KMS-11 (cell line): ENCODE measurements at regions not wholly inside any gene's neighbourhood (a gene's known extent, or its start where the extent isn't known, plus 50 kb on each side); places are given as distances from the start of the nearest gene placed in this dataset.

Experiments used
- H2AFZ ChIP-seq: fragments of 200-600 bp; sonication (generic); 2 replicates; pipeline ENCODE4 v1.6.1; 2016; ENCODE audit warnings: antibody characterized with exemption, mixed run types, low read depth
- H3K27ac ChIP-seq: fragments of 200-600 bp; sonication (generic); 2 replicates; pipeline ENCODE4 v1.6.1; 2016; ENCODE audit warnings: mild to moderate bottlenecking, mixed run types
- H3K27me3 ChIP-seq: fragments of 200-600 bp; sonication (generic); 2 replicates; pipeline ENCODE4 v1.6.1; 2017; ENCODE audit warnings: mild to moderate bottlenecking, low read depth, mixed run types, moderate library complexity; ENCODE audit not compliant: insufficient read depth
- H3K36me3 ChIP-seq: fragments of 200-600 bp; sonication (generic); 2 replicates; pipeline ENCODE4 v1.6.1; 2017; ENCODE audit warnings: mild to moderate bottlenecking, mixed run types; ENCODE audit not compliant: insufficient read depth
- H3K4me1 ChIP-seq: fragments of 200-600 bp; sonication (generic); 2 replicates; pipeline ENCODE4 v1.6.1; 2016; ENCODE audit warnings: mild to moderate bottlenecking, low read depth, mixed run types; ENCODE audit not compliant: poor library complexity, severe bottlenecking
- H3K4me2 ChIP-seq: fragments of 200-600 bp; sonication (generic); 2 replicates; pipeline ENCODE4 v1.7.0; 2016; ENCODE audit warnings: mild to moderate bottlenecking, mixed run types
- H3K4me3 ChIP-seq: fragments of 200-600 bp; sonication (generic); IDR thresholded peaks from 2 replicates; pipeline ENCODE4 v1.6.1; 2017; ENCODE audit warnings: low read depth, low read length, mixed read lengths; ENCODE audit not compliant: insufficient read depth
- H3K79me2 ChIP-seq: fragments of 200-600 bp; sonication (generic); 2 replicates; pipeline ENCODE4 v1.6.1; 2016; ENCODE audit warnings: low read depth, mixed run types; ENCODE audit not compliant: insufficient read depth
- H3K9ac ChIP-seq: fragments of 200-600 bp; sonication (generic); 2 replicates; pipeline ENCODE4 v1.6.1; 2016; ENCODE audit warnings: mild to moderate bottlenecking, mixed run types
- H4K20me1 ChIP-seq: fragments of 200-600 bp; sonication (generic); 2 replicates; pipeline ENCODE4 v1.6.1; 2016; ENCODE audit warnings: mild to moderate bottlenecking, mixed run types; ENCODE audit not compliant: insufficient read depth
- CTCF ChIP-seq: fragments of 200-600 bp; sonication (generic); conservative IDR thresholded peaks from 2 replicates; pipeline ENCODE4 v1.6.1; 2017; ENCODE audit warnings: low read depth, mild to moderate bottlenecking, antibody characterized with exemption, low read length, moderate library complexity, mixed read lengths

GRCh38 chr10:44216073-44216472 lies 168.8 kb downstream of the CXCL12 start:
- Histone ChIP-seq H2AFZ (no peak overlapping the region), H3K4me3 (no peak overlapping the region), H3K27me3 (no peaks in the 10 kb centered on the region), H3K36me3 (no peaks in the 10 kb centered on the region), H3K4me1 (no peaks in the 10 kb centered on the region), H3K79me2 (no peaks in the 10 kb centered on the region), H4K20me1 (no peaks in the 10 kb centered on the region), H3K27ac (no peak overlapping the region), H3K4me2 (no peak overlapping the region), H3K9ac (no peak overlapping the region)
- no peak for TF ChIP-seq CTCF

- H3K4me1 ChIP-seq, result no peaks in the 10 kb centered on the region
- no peak overlapping the region for H3K4me2 ChIP-seq
- no peaks in the 10 kb centered on the region for H3K27me3 ChIP-seq
- no peaks in the 10 kb centered on the region for H3K36me3 ChIP-seq
- H2AFZ ChIP-seq, result no peak overlapping the region
- no peak overlapping the region for H3K4me3 ChIP-seq
- H3K9ac ChIP-seq, result no peak overlapping the region
- no peaks in the 10 kb centered on the region for H3K79me2 ChIP-seq
- no peak for TF ChIP-seq CTCF
- no peaks in the 10 kb centered on the region for H4K20me1 ChIP-seq
- H3K27ac ChIP-seq, result no peak overlapping the region
Measured at GRCh38 chr10:44209811-44210210, 175.1 kb downstream of the CXCL12 start.

- H2AFZ ChIP-seq, result no peak overlapping the region
Measured at GRCh38 chr10:44207160-44207559, 177.7 kb downstream of the CXCL12 start.

GRCh38 chr10:44206127-44206818 lies 178.6 kb downstream of the CXCL12 start:
- Histone ChIP-seq H3K27me3 (no peaks in the 10 kb centered on the region), H3K36me3 (no peaks in the 10 kb centered on the region), H4K20me1 (no peaks in the 10 kb centered on the region), H3K4me1 (no peaks in the 10 kb centered on the region), H3K4me2 (no peak overlapping the region), H3K9ac (no peak overlapping the region), H3K79me2 (no peaks in the 10 kb centered on the region), H3K27ac (no peak overlapping the region), H3K4me3 (no peak overlapping the region), H2AFZ (no peak overlapping the region)
- TF ChIP-seq CTCF, result no peak

More at GRCh38 chr10:44207160-44207559, 177.7 kb downstream of the CXCL12 start:
- Histone ChIP-seq H3K9ac (no peak overlapping the region), H3K36me3 (no peaks in the 10 kb centered on the region), H3K27ac (no peak overlapping the region), H3K79me2 (no peaks in the 10 kb centered on the region), H3K4me2 (no peak overlapping the region), H4K20me1 (no peaks in the 10 kb centered on the region), H3K4me3 (no peak overlapping the region), H3K4me1 (no peaks in the 10 kb centered on the region), H3K27me3 (no peaks in the 10 kb centered on the region)
- TF ChIP-seq CTCF, result no peak
